B cell (primary cell): ENCODE measurements at regions not wholly inside any gene's neighbourhood (a gene's known extent, or its start where the extent isn't known, plus 50 kb on each side); places are given as distances from the start of the nearest gene placed in this dataset.

Experiments used
- ATAC-seq: fragments of 200-7000 bp; cut with Tn5 transposase; one replicate; pipeline ENCODE4 v1.10.0; 2021; ENCODE audit warnings: low read depth, mild to moderate bottlenecking, moderate number of reproducible peaks, moderate library complexity
- CTCF ChIA-PET: fragments of 350-600 bp; sonication (Branson Sonifier 250); formaldehyde crosslinking; loops from one replicate; lab custom pipeline; 2021; ENCODE audit warnings: antibody characterized with exemption, inconsistent platforms; lab: Charles Lee
- POLR2A ChIA-PET: fragments of 350-600 bp; sonication (Branson Sonifier 250); formaldehyde crosslinking; loops from one replicate; lab custom pipeline; 2021; ENCODE audit warnings: antibody characterized with exemption; lab: Charles Lee
- DNase-seq: peaks from one replicate; pipeline ENCODE4 v3.0.0; 2013
- H2AFZ ChIP-seq: 2 replicates; pipeline ENCODE4 v1.6.1; 2012; ENCODE audit warnings: mild to moderate bottlenecking, low read depth, low read length; ENCODE audit not compliant: insufficient read depth, poor library complexity, severe bottlenecking
- H3K27ac ChIP-seq, 2 donors: 1 replicate in 1 of 2; 2 replicates in 1 of 2; pipeline ENCODE4 v1.5.1; 2012 to 2013; ENCODE audit warnings: low read length in 2 of 2, mild to moderate bottlenecking in 2 of 2, moderate library complexity in 1 of 2
- H3K27me3 ChIP-seq, 4 experiments: fragments of 200-600 bp in 1 of 4; sonication (generic) in 1 of 4; replicated peaks in 1 of 4; 1 replicate in 2 of 4; 2 replicates in 2 of 4; pipeline versions ENCODE4 v1.6.1 to v1.7.0; 2013 to 2016; ENCODE audit warnings: low read length in 3 of 4, mild to moderate bottlenecking in 2 of 4, mixed read lengths in 1 of 4, moderate library complexity in 1 of 4; ENCODE audit not compliant: insufficient read depth in 4 of 4, control insufficient read depth in 3 of 4; ENCODE audit errors: control extremely low read depth in 1 of 4
- H3K36me3 ChIP-seq, 2 experiments: replicated peaks in 1 of 2; 1 replicate in 1 of 2; 2 replicates in 1 of 2; pipeline versions ENCODE4 v1.6.1 to v1.7.1; 2013; ENCODE audit warnings: low read length in 1 of 2; ENCODE audit not compliant: insufficient read depth in 2 of 2, control insufficient read depth in 1 of 2; ENCODE audit errors: control extremely low read depth in 1 of 2, extremely low read depth in 1 of 2
- H3K4me1 ChIP-seq, 2 donors: fragments of 200-600 bp in 1 of 2; sonication (generic) in 1 of 2; 1 replicate in 1 of 2; 2 replicates in 1 of 2; pipeline versions ENCODE4 v1.5.1 to v1.6.1; 2013 to 2017; ENCODE audit warnings: low read length in 2 of 2; ENCODE audit not compliant: control insufficient read depth in 2 of 2, insufficient read depth in 2 of 2
- H3K4me2 ChIP-seq: replicated peaks from 2 replicates; pipeline ENCODE3; 2012; ENCODE audit warnings: mild to moderate bottlenecking, low read depth, low read length; ENCODE audit not compliant: poor library complexity, severe bottlenecking
- H3K4me3 ChIP-seq, 5 experiments: fragments of 200-600 bp in 1 of 5; sonication (generic) in 1 of 5; 1 replicate in 3 of 5; 2 replicates in 2 of 5; pipeline versions ENCODE4 v1.5.1 to v1.7.0; 2011 to 2016; ENCODE audit warnings: low read length in 4 of 5, mild to moderate bottlenecking in 4 of 5, low read depth in 2 of 5, control low read depth in 1 of 5, moderate library complexity in 1 of 5; ENCODE audit not compliant: insufficient read depth in 1 of 5; ENCODE audit errors: control extremely low read depth in 1 of 5, extremely low read depth in 1 of 5
- H3K79me2 ChIP-seq: fragments of 200-600 bp; sonication (generic); one replicate; pipeline ENCODE4 v1.6.0; 2016; ENCODE audit warnings: low read length; ENCODE audit not compliant: control insufficient read depth, insufficient read depth
- H3K9ac ChIP-seq: fragments of 200-600 bp; sonication (generic); 2 replicates; pipeline ENCODE4 v1.6.1; 2017; ENCODE audit warnings: mild to moderate bottlenecking, low read length, moderate library complexity
- H3K9me3 ChIP-seq, 3 donors: one replicate each; pipeline versions ENCODE4 v1.6.1 to v1.7.1; 2013; ENCODE audit warnings: low read length in 2 of 3; ENCODE audit not compliant: control insufficient read depth in 2 of 3, insufficient read depth in 1 of 3; ENCODE audit errors: control extremely low read depth in 1 of 3
- H4K20me1 ChIP-seq: 2 replicates; pipeline ENCODE4 v1.6.0; 2012; ENCODE audit warnings: mild to moderate bottlenecking, low read length; ENCODE audit not compliant: insufficient read depth, control insufficient read depth, poor library complexity, severe bottlenecking
- H3K27ac Mint-ChIP-seq: one replicate; pipeline ENCODE4 v1.8.0; 2021; ENCODE audit warnings: mixed read lengths
- H3K27me3 Mint-ChIP-seq: one replicate; pipeline ENCODE4 v1.8.0; 2021; ENCODE audit warnings: mixed read lengths
- H3K4me1 Mint-ChIP-seq: one replicate; pipeline ENCODE4 v1.8.0; 2021; ENCODE audit warnings: mixed read lengths
- H3K4me3 Mint-ChIP-seq: one replicate; pipeline ENCODE4 v1.8.0; 2021; ENCODE audit warnings: mixed read lengths
- H3K9me3 Mint-ChIP-seq: one replicate; pipeline ENCODE4 v1.8.0; 2022; ENCODE audit warnings: mixed read lengths; ENCODE audit not compliant: insufficient read depth
- EZH2 ChIP-seq: IDR thresholded peaks from 2 replicates; pipeline ENCODE4 v1.6.1; 2012; ENCODE audit warnings: borderline replicate concordance, low read depth, mild to moderate bottlenecking, moderate library complexity, low read length; ENCODE audit not compliant: insufficient read depth, poor library complexity, severe bottlenecking
- whole genome bisulfite sequencing: methylation state at CpG from one replicate; pipeline ENCODE4 v1.1.5; 2013; ENCODE audit warnings: missing lambda C conversion rate; ENCODE audit not compliant: insufficient coverage; 5-methylcytosine and 5-hydroxymethylcytosine counted together
- intact Hi-C: fragments of 100-400 bp; cut with micrococcal nuclease; formaldehyde crosslinking; loops from one replicate; pipeline ENCODE4 v1.10.0; 2022
- TF ChIP-seq, protein P1 (sequence below): fragments of 200-600 bp; IDR thresholded peaks from one replicate; pipeline ENCODE4 v1.8.0; 2022; ENCODE audit warnings: antibody characterized with exemption, mild to moderate bottlenecking

DNA sequence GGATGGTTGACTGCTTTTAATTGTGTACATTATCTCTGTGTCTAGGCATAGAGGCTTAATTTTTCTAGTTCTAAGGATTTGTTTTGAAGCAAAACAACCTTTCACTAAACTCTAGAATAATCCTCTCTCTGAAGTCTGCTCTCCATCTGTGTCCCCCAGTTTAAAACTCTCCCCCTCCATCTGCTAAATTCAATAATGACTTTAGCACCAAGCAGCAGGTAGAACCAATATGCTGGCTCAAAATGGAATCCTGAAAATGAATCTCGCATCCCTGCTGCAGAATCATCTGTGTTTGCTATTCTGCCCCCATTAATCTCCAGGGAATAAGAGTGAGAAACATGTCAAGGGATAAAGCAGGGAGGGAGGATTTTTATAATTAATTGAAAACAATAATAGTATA, 111.8 kb downstream of the TUSC7 start:
- Histone ChIP-seq H3K4me2 (no peak overlapping the region), H3K27ac (no peak overlapping the region), H2AFZ (no peak overlapping the region), H3K4me1 (no peaks in the 10 kb centered on the region), H3K9me3 (no peaks in the 10 kb centered on the region), H3K9ac (no peak overlapping the region), H3K27me3 (no peaks in the 10 kb centered on the region), H3K79me2 (no peaks in the 10 kb centered on the region), H3K36me3 (no peaks in the 10 kb centered on the region), H4K20me1 (no peaks in the 10 kb centered on the region), H3K4me3 (no peak overlapping the region)
- POLR2A ChIA-PET: no interaction called here
- TF ChIP-seq, protein P1, sequence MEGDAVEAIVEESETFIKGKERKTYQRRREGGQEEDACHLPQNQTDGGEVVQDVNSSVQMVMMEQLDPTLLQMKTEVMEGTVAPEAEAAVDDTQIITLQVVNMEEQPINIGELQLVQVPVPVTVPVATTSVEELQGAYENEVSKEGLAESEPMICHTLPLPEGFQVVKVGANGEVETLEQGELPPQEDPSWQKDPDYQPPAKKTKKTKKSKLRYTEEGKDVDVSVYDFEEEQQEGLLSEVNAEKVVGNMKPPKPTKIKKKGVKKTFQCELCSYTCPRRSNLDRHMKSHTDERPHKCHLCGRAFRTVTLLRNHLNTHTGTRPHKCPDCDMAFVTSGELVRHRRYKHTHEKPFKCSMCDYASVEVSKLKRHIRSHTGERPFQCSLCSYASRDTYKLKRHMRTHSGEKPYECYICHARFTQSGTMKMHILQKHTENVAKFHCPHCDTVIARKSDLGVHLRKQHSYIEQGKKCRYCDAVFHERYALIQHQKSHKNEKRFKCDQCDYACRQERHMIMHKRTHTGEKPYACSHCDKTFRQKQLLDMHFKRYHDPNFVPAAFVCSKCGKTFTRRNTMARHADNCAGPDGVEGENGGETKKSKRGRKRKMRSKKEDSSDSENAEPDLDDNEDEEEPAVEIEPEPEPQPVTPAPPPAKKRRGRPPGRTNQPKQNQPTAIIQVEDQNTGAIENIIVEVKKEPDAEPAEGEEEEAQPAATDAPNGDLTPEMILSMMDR: no peak
- no peak for TF ChIP-seq EZH2
- ATAC-seq (no peak), DNase-seq (no peak)
- no peak overlapping the region for H3K4me3 Mint-ChIP-seq
- no CpG with 5 or more reads among the region's 1 CpG for WGBS
- no peaks in the 10 kb centered on the region for H3K4me1 Mint-ChIP-seq
- H3K9me3 Mint-ChIP-seq: no peaks in the 10 kb centered on the region
- intact Hi-C loops: no loop called here
- H3K27me3 Mint-ChIP-seq: peaks cover 6% of the 10 kb centered on the region
- no peak overlapping the region for H3K27ac Mint-ChIP-seq
- CTCF ChIA-PET: no interaction called here

DNA sequence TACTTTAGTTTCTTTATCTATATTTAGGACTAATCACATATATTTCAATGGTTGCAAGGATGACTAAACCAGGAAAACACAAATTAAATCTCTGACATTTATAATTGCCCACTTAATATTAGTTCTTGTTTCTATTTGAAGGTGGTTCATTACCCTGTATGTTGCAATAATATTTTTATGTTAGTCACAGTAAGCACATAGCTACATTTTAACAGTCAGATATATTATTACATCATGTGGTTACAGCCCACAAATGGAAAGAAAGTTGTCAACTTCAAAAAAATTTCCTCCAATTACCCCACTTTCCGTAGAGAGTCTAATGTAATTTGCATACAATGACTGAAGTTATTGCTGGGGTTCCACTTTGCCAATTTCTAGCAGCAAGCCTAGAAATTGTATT, 114.6 kb downstream of the TUSC7 start:
- ATAC-seq: no peak
- WGBS: no CpG with 5 or more reads among the region's 1 CpG
- Histone ChIP-seq H3K27me3 (no peaks in the 10 kb centered on the region), H4K20me1 (no peaks in the 10 kb centered on the region), H3K9me3 (no peaks in the 10 kb centered on the region), H3K27ac (no peak overlapping the region), H3K4me2 (no peak overlapping the region), H3K9ac (no peak overlapping the region), H3K79me2 (no peaks in the 10 kb centered on the region), H3K36me3 (no peaks in the 10 kb centered on the region), H2AFZ (no peak overlapping the region), H3K4me3 (no peak overlapping the region), H3K4me1 (no peaks in the 10 kb centered on the region)
- Mint-ChIP-seq H3K27me3 (peaks cover 9% of the 10 kb centered on the region), H3K4me1 (no peaks in the 10 kb centered on the region), H3K27ac (no peak overlapping the region), H3K4me3 (no peak overlapping the region), H3K9me3 (no peaks in the 10 kb centered on the region)
- ChIA-PET CTCF (no interaction called here), POLR2A (no interaction called here)
- intact Hi-C loops: no loop called here
- TF ChIP-seq, protein P1: no peak
- TF ChIP-seq EZH2: no peak
- DNase-seq: no peak
